Upper lobe of left lung (tissue), 6 donors: ENCODE measurements at regions not wholly inside any gene's neighbourhood (a gene's known extent, or its start where the extent isn't known, plus 50 kb on each side); places are given as distances from the start of the nearest gene placed in this dataset.

Experiments used
- ATAC-seq, 2 donors: fragments of 200-7000 bp; cut with Tn5 transposase; one replicate each; pipeline ENCODE4 v1.9.1; 2022; ENCODE audit warnings: mild to moderate bottlenecking in 2 of 2, moderate library complexity in 2 of 2; ENCODE audit not compliant: low FRiP score in 2 of 2
- DNase-seq, 2 donors: peaks; one replicate each; pipeline ENCODE4 v3.0.0-alpha.2; 2019 to 2020
- H3K27ac ChIP-seq, 4 donors: fragments of 200-600 bp; sonication (generic); one replicate each; pipeline ENCODE4 v1.5.1; 2016 to 2019
- H3K27me3 ChIP-seq, 4 donors: fragments of 200-600 bp; sonication (generic); one replicate each; pipeline ENCODE4 v1.5.1; 2017 to 2019
- H3K36me3 ChIP-seq, 4 donors: fragments of 200-600 bp; sonication (generic); one replicate each; pipeline ENCODE4 v1.5.1; 2016 to 2019
- H3K4me1 ChIP-seq, 4 donors: fragments of 200-600 bp; sonication (generic); one replicate each; pipeline ENCODE4 v1.5.1; 2018 to 2019
- H3K4me3 ChIP-seq, 4 donors: fragments of 200-600 bp; sonication (generic); one replicate each; pipeline ENCODE4 v1.5.1; 2017 to 2019; ENCODE audit warnings: mild to moderate bottlenecking in 2 of 4, moderate library complexity in 1 of 4
- H3K9me3 ChIP-seq, 4 donors: fragments of 200-600 bp; sonication (generic); one replicate each; pipeline ENCODE4 v1.5.1; 2018 to 2019
- CTCF ChIP-seq, 6 experiments: fragments of 450-650 bp in 4 of 6; fragments of 200-600 bp in 2 of 6; sonication (generic) in 2 of 6; IDR thresholded peaks; one replicate each; pipeline ENCODE4 v1.5.1; 2016 to 2019; ENCODE audit warnings: antibody characterized with exemption in 6 of 6
- EP300 ChIP-seq, 4 donors: sonication (generic); formaldehyde crosslinking; IDR thresholded peaks; one replicate each; pipeline ENCODE4 v1.5.1; 2017; ENCODE audit warnings: antibody characterized with exemption in 4 of 4, control low read depth in 2 of 4
- POLR2A ChIP-seq, 4 donors: fragments of 450-650 bp; IDR thresholded peaks; one replicate each; pipeline ENCODE4 v1.5.1; 2016 to 2017; ENCODE audit warnings: antibody characterized with exemption in 4 of 4, mild to moderate bottlenecking in 2 of 4
- POLR2AphosphoS5 ChIP-seq, 2 donors: sonication (generic); formaldehyde crosslinking; IDR thresholded peaks; one replicate each; pipeline ENCODE4 v1.5.1; 2017; ENCODE audit warnings: antibody characterized with exemption in 2 of 2
- WGBS, 2 donors: methylation state at CpG; one replicate each; pipeline ENCODE4 v1.1.5; 2017 to 2018; 5-methylcytosine and 5-hydroxymethylcytosine counted together
- donor health status: DM: no; HTN: no; CAD: no; lungs with moderate emphysema.
- donor health status: DM: no; HTN: yes; CAD: no; lungs with severe emphysema.

GRCh38 chr14:53567236-53567780 is 389.3 kb downstream of the BMP4 start:
- Histone ChIP-seq H3K4me1 (no peaks in the 10 kb centered on the region), H3K27me3 (no peaks in the 10 kb centered on the region), H3K36me3 (no peaks in the 10 kb centered on the region), H3K4me3 (no peak overlapping the region), H3K27ac (no peak overlapping the region), H3K9me3 (peaks cover 0 to 7% (median 5%) of the 10 kb centered on the region in 4 donors)
- ATAC-seq = no peak
- WGBS, 2 donors = 94 to 97% methylated on average over 3 of the region's 3 CpGs
- TF ChIP-seq POLR2AphosphoS5 (IDR thresholded peaks at IDR 0.05) (no peak), EP300 (IDR thresholded peaks at IDR 0.05) (no peak), CTCF (IDR thresholded peaks at IDR 0.05) (no peak), POLR2A (IDR thresholded peaks at IDR 0.05) (no peak)
- no peak for DNase-seq

GRCh38 chr14:53564870-53565269 is 391.8 kb downstream of the BMP4 start:
- TF ChIP-seq CTCF (IDR thresholded peaks at IDR 0.05) (no peak), EP300 (IDR thresholded peaks at IDR 0.05) (no peak), POLR2AphosphoS5 (IDR thresholded peaks at IDR 0.05) (no peak), POLR2A (IDR thresholded peaks at IDR 0.05) (no peak)
- Histone ChIP-seq H3K4me3 (no peak overlapping the region), H3K27ac (no peak overlapping the region), H3K4me1 (no peaks in the 10 kb centered on the region), H3K9me3 (peaks cover 0 to 12% (median 5%) of the 10 kb centered on the region in 4 donors), H3K36me3 (no peaks in the 10 kb centered on the region), H3K27me3 (no peaks in the 10 kb centered on the region)
- ATAC-seq (no peak), DNase-seq (no peak)
- WGBS, 2 donors = 62 to 71% methylated on average over 1 of the region's 1 CpG

GRCh38 chr14:53563628-53564027 is 393.0 kb downstream of the BMP4 start:
- no peak overlapping the region for H3K27ac ChIP-seq
- no peak overlapping the region for H3K4me3 ChIP-seq
- ATAC-seq (no peak), DNase-seq (no peak)
- no peaks in the 10 kb centered on the region for H3K27me3 ChIP-seq
- no peaks in the 10 kb centered on the region for H3K36me3 ChIP-seq
- no peak for TF ChIP-seq POLR2A (IDR thresholded peaks at IDR 0.05)
- no peak for TF ChIP-seq POLR2AphosphoS5 (IDR thresholded peaks at IDR 0.05)
- TF ChIP-seq EP300 (IDR thresholded peaks at IDR 0.05) = no peak
- no peak for TF ChIP-seq CTCF (IDR thresholded peaks at IDR 0.05)
- H3K4me1 ChIP-seq = no peaks in the 10 kb centered on the region
- H3K9me3 ChIP-seq = peaks cover 0 to 12% (median 5%) of the 10 kb centered on the region in 4 donors

- WGBS, 2 donors = 78 to 84% methylated on average over 4 of the region's 4 CpGs
- Histone ChIP-seq H3K9me3 (no peaks in the 10 kb centered on the region), H3K4me3 (no peak overlapping the region), H3K27me3 (no peaks in the 10 kb centered on the region), H3K4me1 (no peaks in the 10 kb centered on the region), H3K27ac (no peak overlapping the region), H3K36me3 (no peaks in the 10 kb centered on the region)
- TF ChIP-seq EP300 (IDR thresholded peaks at IDR 0.05) (no peak), POLR2A (IDR thresholded peaks at IDR 0.05) (no peak), CTCF (IDR thresholded peaks at IDR 0.05) (no peak)
- DNase-seq (no peak), ATAC-seq (no peak)
Observed at GRCh38 chr14:53553221-53553620, 400.1 kb upstream of the DDHD1 start.

GRCh38 chr14:53551862-53552261 is 398.7 kb upstream of the DDHD1 start:
- H3K36me3 ChIP-seq = no peaks in the 10 kb centered on the region
- ATAC-seq (no peak), DNase-seq (no peak)
- H3K27me3 ChIP-seq = no peaks in the 10 kb centered on the region
- no peak for TF ChIP-seq CTCF (IDR thresholded peaks at IDR 0.05)
- no peak for TF ChIP-seq POLR2AphosphoS5 (IDR thresholded peaks at IDR 0.05)
- TF ChIP-seq POLR2A (IDR thresholded peaks at IDR 0.05) = no peak
- TF ChIP-seq EP300 (IDR thresholded peaks at IDR 0.05) = no peak
- H3K4me3 ChIP-seq = no peak overlapping the region
- no peaks in the 10 kb centered on the region for H3K9me3 ChIP-seq
- H3K4me1 ChIP-seq = no peaks in the 10 kb centered on the region
- H3K27ac ChIP-seq = no peak overlapping the region
